MM.1S (cell line): ENCODE measurements at regions not wholly inside any gene's neighbourhood (a gene's known extent, or its start where the extent isn't known, plus 50 kb on each side); places are given as distances from the start of the nearest gene placed in this dataset.

Experiments
- EZH2 ChIP-seq: fragments of 300-600 bp; sonication (generic); optimal IDR thresholded peaks from 2 replicates; pipeline ENCODE3; 2017; ENCODE audit warnings: low read depth, mild to moderate bottlenecking, antibody characterized with exemption, low read length, mixed read lengths
- TF ChIP-seq, protein P1 (sequence below): fragments of 300-600 bp; sonication (generic); IDR thresholded peaks from 2 replicates; pipeline ENCODE4 v1.5.1; 2016; ENCODE audit warnings: antibody characterized with exemption, low read length, mixed read lengths

GRCh38 chr14:26067341-26067740 is 530.5 kb downstream of the NOVA1 start:
- no peak for TF ChIP-seq EZH2
- TF ChIP-seq, protein P1, sequence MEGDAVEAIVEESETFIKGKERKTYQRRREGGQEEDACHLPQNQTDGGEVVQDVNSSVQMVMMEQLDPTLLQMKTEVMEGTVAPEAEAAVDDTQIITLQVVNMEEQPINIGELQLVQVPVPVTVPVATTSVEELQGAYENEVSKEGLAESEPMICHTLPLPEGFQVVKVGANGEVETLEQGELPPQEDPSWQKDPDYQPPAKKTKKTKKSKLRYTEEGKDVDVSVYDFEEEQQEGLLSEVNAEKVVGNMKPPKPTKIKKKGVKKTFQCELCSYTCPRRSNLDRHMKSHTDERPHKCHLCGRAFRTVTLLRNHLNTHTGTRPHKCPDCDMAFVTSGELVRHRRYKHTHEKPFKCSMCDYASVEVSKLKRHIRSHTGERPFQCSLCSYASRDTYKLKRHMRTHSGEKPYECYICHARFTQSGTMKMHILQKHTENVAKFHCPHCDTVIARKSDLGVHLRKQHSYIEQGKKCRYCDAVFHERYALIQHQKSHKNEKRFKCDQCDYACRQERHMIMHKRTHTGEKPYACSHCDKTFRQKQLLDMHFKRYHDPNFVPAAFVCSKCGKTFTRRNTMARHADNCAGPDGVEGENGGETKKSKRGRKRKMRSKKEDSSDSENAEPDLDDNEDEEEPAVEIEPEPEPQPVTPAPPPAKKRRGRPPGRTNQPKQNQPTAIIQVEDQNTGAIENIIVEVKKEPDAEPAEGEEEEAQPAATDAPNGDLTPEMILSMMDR: no peak
